ENCODE measurements at regions not wholly inside any gene's neighbourhood (a gene's known extent, or its start where the extent isn't known, plus 50 kb on each side); places are given as distances from the start of the nearest gene placed in this dataset.
"Not testable (repeated sequence)": the region's sequence is repeated elsewhere in the genome, so short reads cannot be mapped to it uniquely, and the experiment has no call there.

- no peak for DNase-seq (ENCODE audit: low spot score)
Measured at GRCh38 chr6:92522589-92522988, 896.8 kb downstream of the EPHA7 start.

DNA sequence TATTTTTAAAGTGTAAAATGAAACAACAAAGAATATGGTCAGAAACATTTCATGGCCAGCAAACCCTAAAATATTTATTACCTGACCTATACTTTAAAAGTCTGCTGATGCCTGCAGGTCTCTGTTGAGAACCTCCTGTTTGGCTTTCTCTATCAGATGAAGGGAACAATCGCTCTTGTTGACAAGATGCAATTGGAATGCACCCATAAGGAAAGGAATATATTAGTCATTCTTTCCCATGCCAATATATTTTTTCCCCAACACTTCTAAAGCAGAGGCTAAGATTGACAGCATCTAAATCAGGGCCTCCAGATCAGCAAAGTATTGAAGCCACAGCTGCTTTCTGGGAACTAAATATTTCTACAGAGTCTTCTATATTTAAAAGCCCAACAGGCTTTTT is 897.8 kb downstream of the EPHA7 start:
- no peak for DNase-seq (ENCODE audit: low spot score)

DNA sequence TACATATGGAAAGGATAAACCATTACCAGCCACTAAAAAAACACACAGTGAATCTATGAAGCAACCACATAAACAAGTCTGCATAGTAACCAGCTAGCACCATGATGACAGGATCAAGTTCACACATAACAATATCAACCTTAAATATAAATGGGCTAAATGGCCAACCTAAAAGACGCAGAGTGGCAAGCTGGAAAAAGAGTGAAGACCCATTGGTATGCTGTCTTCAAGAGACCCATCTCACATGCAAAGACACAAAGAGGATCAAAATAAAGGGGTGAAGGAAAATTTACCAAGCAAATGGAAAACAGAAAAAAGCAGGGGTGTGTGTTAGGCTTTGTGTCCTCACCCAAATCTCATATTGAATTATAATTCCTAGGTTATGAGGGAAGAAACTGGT is 909.2 kb downstream of the EPHA7 start:
- no peak for DNase-seq (ENCODE audit: low spot score)

GRCh38 chr6:92507552-92507951 is 911.8 kb downstream of the EPHA7 start:
- DNase-seq (ENCODE audit: low spot score): no peak

GRCh38 chr6:92504509-92504908 is 914.9 kb downstream of the EPHA7 start:
- no peak for DNase-seq (ENCODE audit: low spot score)

- no peak for DNase-seq (ENCODE audit: low spot score)
Measured at GRCh38 chr6:92497281-92497680, 922.1 kb downstream of the EPHA7 start.

DNA sequence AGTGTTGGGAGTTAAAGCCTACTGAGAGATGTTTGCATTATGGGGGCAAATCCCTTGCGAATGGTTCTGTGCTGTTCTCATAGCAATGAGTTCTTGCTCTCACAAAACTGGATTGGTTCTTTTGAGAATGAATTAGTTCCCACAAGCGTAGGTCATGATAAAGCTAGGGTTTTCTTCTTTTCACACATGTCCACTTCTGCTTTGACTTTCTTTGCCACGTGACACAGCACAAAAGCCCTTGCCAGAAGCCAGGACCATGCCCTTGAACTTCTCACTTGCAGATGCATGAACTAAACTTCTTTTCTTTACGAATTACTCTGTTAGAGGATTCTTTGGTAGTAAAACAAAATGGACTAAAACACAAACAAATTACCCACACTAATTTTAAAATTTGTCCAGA is 922.8 kb downstream of the EPHA7 start:
- DNase-seq (ENCODE audit: low spot score): no peak

DNA sequence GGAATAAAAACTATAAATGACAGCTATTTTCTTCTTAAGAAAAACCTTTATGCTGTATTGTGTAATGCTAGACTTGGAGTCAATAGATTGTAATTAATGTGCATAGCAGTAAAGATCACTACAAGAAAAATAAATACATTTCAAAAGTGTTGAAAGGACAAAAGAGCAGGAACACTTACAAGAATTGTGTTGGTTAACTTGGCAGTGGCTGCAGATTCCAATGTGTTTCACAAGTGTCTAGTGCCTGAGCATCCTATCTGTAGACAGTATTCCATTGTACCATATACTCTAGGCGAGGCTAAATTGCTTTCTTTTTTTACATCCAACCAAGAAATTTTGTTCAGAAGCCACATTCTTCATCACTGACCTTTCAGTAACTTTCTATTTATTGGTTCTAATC is 924.1 kb downstream of the EPHA7 start:
- peak; percentile 10 for DNase-seq (ENCODE audit: low spot score)

DNA sequence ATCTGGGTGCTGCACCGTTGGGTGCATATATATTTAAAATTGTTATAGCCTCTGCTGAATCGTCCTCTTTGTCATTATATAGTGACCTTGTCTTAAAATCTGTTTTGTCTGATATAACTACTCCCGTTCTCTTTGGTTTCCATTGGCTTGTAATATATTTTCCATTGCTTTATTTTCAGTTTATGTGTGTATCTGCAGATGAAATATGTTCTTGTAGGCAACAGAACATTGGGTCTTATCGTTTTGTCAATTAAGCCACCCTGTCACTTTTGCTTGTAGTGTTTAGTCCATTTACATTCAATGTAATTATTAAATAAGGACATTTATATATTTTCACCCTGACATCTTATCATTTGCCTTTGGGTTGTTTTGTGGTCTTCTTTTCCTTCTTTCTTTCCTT is 933.9 kb downstream of the EPHA7 start:
- DNase-seq (ENCODE audit: low spot score): no peak

GRCh38 chr6:92479831-92480230 is 939.5 kb downstream of the EPHA7 start:
- no peak for DNase-seq (ENCODE audit: low spot score)

- no peak for DNase-seq (ENCODE audit: low spot score)
Measured at GRCh38 chr6:92473056-92473455, 946.3 kb downstream of the EPHA7 start.

GRCh38 chr6:92469186-92469828 is 950.1 kb downstream of the EPHA7 start:
- DNase-seq (ENCODE audit: low spot score): no peak

DNA sequence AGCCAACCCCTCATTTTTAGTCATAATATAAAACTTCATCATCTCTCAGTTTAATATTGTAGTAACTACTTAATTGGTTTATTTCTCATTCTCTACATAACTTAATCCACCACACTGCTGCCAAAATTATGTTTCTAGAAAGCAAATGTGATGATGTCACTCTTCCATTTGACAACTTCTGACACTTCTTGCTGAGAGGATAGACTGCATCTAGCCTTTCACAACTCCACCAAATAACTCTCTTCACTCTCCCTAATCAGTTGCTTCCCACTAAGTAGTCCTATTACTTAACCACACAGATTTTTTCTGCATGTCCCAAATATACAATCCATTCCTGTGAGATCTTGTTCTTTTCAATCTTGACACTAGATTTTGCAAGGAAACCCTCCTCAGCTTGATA is 951.3 kb downstream of the EPHA7 start:
- DNase-seq (ENCODE audit: low spot score): no peak

DNA sequence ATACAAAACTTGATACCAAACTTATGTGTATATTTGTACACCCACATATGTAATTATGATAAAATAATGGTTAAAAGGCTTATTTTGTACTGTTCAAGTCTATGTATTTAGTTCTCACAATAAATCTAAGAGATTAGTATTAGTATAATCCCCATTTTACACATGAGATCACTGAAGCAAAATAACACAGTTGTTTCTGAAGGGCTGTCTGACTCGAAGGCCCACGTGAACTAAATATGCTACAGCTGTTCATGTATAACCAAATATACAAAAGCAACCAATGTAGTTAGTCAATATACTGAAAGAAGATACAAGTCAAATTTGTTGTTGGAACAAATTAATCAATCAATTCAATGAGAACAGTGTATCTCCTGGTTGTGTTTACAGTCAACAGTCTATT is 959.2 kb downstream of the EPHA7 start:
- no peak for DNase-seq (ENCODE audit: low spot score)

GRCh38 chr6:92459606-92460005 is 959.8 kb downstream of the EPHA7 start:
- DNase-seq (ENCODE audit: low spot score): no peak

- DNase-seq (ENCODE audit: low spot score): no peak
Measured at GRCh38 chr6:92446052-92446451, 973.3 kb downstream of the EPHA7 start.

GRCh38 chr6:92433911-92434310 is 985.4 kb downstream of the EPHA7 start:
- DNase-seq (ENCODE audit: low spot score): no peak

- DNase-seq (ENCODE audit: low spot score): no peak
Measured at GRCh38 chr6:92431502-92431901, 987.9 kb downstream of the EPHA7 start.

DNA sequence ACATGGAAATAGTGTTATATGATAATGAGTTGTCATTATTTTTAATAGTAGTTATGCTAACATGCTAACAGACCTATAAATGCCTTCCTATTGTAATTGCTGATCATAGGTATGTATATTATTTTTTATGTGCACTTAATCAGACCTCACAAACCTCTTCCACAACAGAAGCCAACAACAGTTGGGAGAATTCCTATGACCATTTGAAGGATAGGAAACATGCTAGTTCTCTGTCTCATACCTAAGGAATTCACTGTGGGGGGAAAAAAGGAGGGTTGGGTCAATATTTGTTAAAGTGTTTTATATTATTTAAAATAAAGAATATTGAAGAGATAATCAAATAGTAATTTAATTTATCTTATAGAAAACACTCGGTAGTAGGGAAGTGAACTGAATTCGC is 990.9 kb downstream of the EPHA7 start:
- no peak for DNase-seq (ENCODE audit: low spot score)

GRCh38 chr6:92427453-92427852 is 991.9 kb downstream of the EPHA7 start:
- no peak for DNase-seq (ENCODE audit: low spot score)

DNA sequence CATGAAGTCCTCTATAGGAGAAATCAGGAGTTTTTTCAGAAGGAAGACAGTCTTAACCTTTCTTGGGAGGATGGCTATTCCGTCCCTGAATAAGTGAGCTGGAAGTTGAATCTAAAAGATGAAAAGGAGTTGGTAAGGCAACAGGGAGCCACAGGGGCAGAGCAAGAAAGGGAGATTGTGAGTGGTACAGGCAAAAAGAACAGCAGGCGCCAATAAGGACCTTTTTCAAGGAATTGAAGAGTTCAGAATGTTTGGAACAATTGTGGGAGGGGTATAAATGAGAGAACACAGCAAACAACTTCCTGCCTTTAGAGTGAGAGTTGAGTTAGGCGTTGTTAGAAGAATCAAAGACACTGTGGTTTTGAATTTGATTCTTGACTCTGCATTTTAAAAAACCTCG is 1003.7 kb downstream of the EPHA7 start:
- no peak for DNase-seq (ENCODE audit: low spot score)

GRCh38 chr6:92408350-92408749 is 1011.0 kb downstream of the EPHA7 start:
- DNase-seq (ENCODE audit: low spot score): no peak

DNA sequence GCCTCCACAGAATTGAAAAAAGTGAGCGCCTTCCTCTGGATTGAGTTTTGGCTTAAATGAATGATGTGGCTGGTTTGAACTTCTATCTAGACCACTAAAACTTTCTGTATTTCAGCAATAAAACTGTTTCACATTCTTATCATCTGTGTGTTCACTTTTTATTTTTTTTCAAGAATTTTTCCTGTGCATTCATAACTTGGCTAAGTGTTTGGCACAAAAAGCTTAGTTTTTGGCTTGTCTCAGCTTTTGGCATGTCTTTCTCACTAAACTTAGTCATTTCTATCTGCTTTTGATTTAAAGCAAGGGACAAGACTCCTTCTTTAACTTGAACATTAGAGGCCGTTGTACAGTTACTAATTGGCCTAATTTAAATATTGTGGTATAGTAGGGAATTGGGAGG is 1015.1 kb downstream of the EPHA7 start:
- DNase-seq (ENCODE audit: low spot score): no peak

DNA sequence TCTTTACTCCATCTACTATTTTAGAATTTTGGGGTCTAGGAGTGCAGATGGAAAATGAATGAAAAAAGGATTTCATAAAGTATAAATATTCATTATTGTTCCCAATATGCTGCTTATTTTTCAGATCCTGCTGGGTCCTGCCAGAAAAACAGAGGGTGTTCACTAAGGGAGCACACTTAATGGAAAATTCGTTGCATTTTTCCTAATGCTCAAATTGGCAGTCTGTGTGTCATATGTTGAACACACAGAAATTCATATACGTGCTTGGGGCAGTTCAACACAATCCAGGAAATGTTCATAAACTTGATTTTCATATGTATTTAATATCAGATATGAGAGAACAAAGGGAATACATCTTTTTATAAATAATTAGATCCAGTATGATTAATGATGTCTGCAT is 1019.4 kb downstream of the EPHA7 start:
- DNase-seq (ENCODE audit: low spot score): no peak

DNA sequence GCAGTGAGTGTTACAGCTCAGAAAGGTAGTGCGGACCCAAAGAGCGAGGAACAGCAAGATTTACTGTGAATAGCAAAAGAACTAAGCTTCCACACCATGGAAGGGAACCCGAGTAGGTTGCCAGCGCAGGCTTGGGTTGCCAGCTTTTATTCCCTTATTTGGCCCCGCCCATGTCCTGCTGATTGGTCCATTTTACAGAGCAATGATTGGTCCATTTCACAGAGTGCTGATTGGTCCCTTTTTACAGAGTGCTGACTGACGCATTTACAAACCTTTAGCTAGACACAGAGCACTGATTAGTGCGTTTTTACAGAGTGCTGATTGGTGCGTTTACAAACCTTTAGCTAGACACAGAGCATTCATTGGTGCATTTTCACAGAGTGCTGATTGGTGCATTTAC is 1030.7 kb downstream of the EPHA7 start:
- not testable (repeated sequence) for DNase-seq (ENCODE audit: low spot score)

Measured in HuH-7 (cell line).